ENCODE measurements at regions not wholly inside any gene's neighbourhood (a gene's known extent, or its start where the extent isn't known, plus 50 kb on each side); places are given as distances from the start of the nearest gene placed in this dataset.
"Not testable (repeated sequence)": the region's sequence is repeated elsewhere in the genome, so short reads cannot be mapped to it uniquely, and the experiment has no call there.

DNA sequence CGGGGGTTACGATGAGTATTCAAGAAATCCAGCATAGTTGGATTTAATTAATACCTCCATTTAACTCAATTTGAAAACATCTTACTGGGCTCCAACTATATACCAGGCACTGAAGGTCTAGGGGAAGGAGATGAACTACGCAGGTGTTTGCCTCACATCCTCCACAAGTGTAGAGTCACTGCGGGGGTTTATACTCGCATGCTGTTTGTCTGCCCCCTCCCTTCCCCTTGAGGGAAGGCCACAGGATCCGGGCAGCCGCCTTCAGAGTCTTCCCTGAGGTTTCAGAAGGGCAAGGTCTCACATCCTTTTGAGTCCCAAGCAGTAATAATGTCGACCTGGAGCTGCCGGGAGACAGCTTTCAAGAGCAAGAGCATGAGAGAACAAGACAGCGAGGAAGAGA, 142.4 kb upstream of the GALNT2 start:
- Histone ChIP-seq H3K27me3 (replicated peaks; ENCODE audit: insufficient read depth) (no peaks in the 10 kb centered on the region), H3K4me1 (replicated peaks) (no peaks in the 10 kb centered on the region), H3K27ac (no peak overlapping the region), H3K9me3 (no peaks in the 10 kb centered on the region), H3K4me3 (no peak overlapping the region), H3K36me3 (no peaks in the 10 kb centered on the region)
- WGBS, result 81% methylated on average over 10 of the region's 10 CpGs
- DNase-seq (ENCODE audit: low spot score), result no peak
- intact Hi-C loops (cut with DNase I), result no loop called here
- TF ChIP-seq CTCF (IDR thresholded peaks at IDR 0.05) (no peak), POLR2A (IDR thresholded peaks at IDR 0.05) (no peak), POLR2AphosphoS5 (IDR thresholded peaks at IDR 0.05) (no peak)

GRCh38 chr1:229928767-229929166, 138.3 kb upstream of the GALNT2 start:
- intact Hi-C loops (cut with DNase I), result no loop called here

GRCh38 chr1:229931751-229932150, 135.3 kb upstream of the GALNT2 start:
- H3K9me3 ChIP-seq; H3K4me3 ChIP-seq; H3K4me1 ChIP-seq (replicated peaks); H3K27me3 ChIP-seq (replicated peaks; ENCODE audit: insufficient read depth); H3K27ac ChIP-seq; DNase-seq (ENCODE audit: low spot score); intact Hi-C loops (cut with DNase I); H3K36me3 ChIP-seq: not testable (repeated sequence)
- WGBS, result 93% methylated on average over 21 of the region's 21 CpGs

More at GRCh38 chr1:229928767-229929166, 138.3 kb upstream of the GALNT2 start:
- Histone ChIP-seq H3K4me1 (replicated peaks) (no peaks in the 10 kb centered on the region), H3K27me3 (replicated peaks; ENCODE audit: insufficient read depth) (no peaks in the 10 kb centered on the region), H3K4me3 (no peak overlapping the region), H3K27ac (no peak overlapping the region), H3K36me3 (no peaks in the 10 kb centered on the region), H3K9me3 (no peaks in the 10 kb centered on the region)
- TF ChIP-seq POLR2AphosphoS5 (IDR thresholded peaks at IDR 0.05) (no peak), CTCF (IDR thresholded peaks at IDR 0.05) (no peak), POLR2A (IDR thresholded peaks at IDR 0.05) (no peak)
- no peak for DNase-seq (ENCODE audit: low spot score)
- 82% methylated on average over 7 of the region's 7 CpGs for whole genome bisulfite sequencing

DNA sequence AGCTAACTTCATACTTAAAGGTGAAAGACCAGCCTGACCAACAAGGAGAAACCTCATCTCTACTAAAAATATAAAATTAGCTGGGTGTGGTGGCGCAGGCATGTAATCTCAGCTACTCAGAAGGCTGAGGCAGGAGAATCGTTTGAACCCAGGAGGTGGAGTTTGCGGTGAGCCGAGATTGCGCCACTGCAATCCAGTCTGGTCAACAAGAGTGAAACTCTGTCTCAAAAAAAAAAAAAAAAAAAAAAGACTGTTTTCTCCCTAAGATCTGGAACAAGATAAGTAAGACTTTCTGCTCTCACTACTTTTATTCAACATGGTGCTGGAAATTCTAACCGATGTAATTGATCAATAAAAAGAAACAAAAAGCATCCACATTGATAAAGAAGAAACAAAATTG, 131.9 kb upstream of the GALNT2 start:
- H3K27ac ChIP-seq; H3K4me3 ChIP-seq; H3K36me3 ChIP-seq; DNase-seq (ENCODE audit: low spot score); H3K27me3 ChIP-seq (replicated peaks; ENCODE audit: insufficient read depth); H3K9me3 ChIP-seq; intact Hi-C loops (cut with DNase I); H3K4me1 ChIP-seq (replicated peaks): not testable (repeated sequence)
- WGBS, result 80% methylated on average over 6 of the region's 6 CpGs

DNA sequence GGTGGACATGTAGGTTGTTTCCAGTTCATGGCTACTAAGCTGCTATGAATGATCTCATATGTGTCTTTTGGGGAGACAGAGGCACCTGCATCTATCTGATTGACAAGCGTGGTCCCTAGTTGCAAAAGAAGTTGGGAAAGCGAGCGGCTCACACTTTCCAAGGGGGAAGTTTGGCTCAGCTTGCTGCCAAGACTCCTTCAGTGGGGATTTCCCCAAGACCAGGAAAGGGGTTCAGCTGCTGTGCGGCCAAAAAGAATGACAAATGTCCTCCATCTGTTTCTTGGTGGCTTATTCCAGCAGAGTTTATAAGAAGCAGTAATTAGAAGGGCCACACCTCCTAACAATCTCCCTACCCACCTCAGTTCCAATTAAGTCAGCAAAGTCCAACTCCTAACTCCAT, 128.5 kb upstream of the GALNT2 start:
- intact Hi-C loops (cut with DNase I), result no loop called here
- no peaks in the 10 kb centered on the region for H3K36me3 ChIP-seq

More for the DNA sequence above, 128.5 kb upstream of the GALNT2 start:
- Histone ChIP-seq H3K27me3 (replicated peaks; ENCODE audit: insufficient read depth) (no peaks in the 10 kb centered on the region), H3K4me3 (no peak overlapping the region), H3K9me3 (no peaks in the 10 kb centered on the region), H3K4me1 (replicated peaks) (no peaks in the 10 kb centered on the region), H3K27ac (no peak overlapping the region)
- DNase-seq (ENCODE audit: low spot score), result no peak
- WGBS, result 83% methylated on average over 4 of the region's 4 CpGs
- TF ChIP-seq CTCF (IDR thresholded peaks at IDR 0.05) (no peak), POLR2A (IDR thresholded peaks at IDR 0.05) (no peak), POLR2AphosphoS5 (IDR thresholded peaks at IDR 0.05) (no peak)

Measured in prostate gland (tissue), 2 donors.